ENCODE measurements at regions not wholly inside any gene's neighbourhood (a gene's known extent, or its start where the extent isn't known, plus 50 kb on each side); places are given as distances from the start of the nearest gene placed in this dataset.
A peak's percentile ranks its signal among the peaks of the same experiment; 100 is the strongest.

- Histone ChIP-seq H3K9me3 (ENCODE audit: control insufficient read depth, low read length) (no peaks in the 10 kb centered on the region), H3K4me3 (ENCODE audit: low read length) (no peak overlapping the region), H3K4me1 (ENCODE audit: control insufficient read depth, insufficient read depth, low read length) (peaks cover 18% of the 10 kb centered on the region), H3K27me3 (ENCODE audit: control insufficient read depth, insufficient read depth) (no peaks in the 10 kb centered on the region), H3K27ac (ENCODE audit: low read length) (peak overlapping the region; percentile 6)
- no peak for DNase-seq
- ATAC-seq: no peak
- 84% methylated on average over 11 of the region's 11 CpGs for WGBS
- intact Hi-C loops (cut with DNase I): no loop called here
Observed at GRCh38 chr1:234870020-234870981, 258.3 kb downstream of the TOMM20 start.

DNA sequence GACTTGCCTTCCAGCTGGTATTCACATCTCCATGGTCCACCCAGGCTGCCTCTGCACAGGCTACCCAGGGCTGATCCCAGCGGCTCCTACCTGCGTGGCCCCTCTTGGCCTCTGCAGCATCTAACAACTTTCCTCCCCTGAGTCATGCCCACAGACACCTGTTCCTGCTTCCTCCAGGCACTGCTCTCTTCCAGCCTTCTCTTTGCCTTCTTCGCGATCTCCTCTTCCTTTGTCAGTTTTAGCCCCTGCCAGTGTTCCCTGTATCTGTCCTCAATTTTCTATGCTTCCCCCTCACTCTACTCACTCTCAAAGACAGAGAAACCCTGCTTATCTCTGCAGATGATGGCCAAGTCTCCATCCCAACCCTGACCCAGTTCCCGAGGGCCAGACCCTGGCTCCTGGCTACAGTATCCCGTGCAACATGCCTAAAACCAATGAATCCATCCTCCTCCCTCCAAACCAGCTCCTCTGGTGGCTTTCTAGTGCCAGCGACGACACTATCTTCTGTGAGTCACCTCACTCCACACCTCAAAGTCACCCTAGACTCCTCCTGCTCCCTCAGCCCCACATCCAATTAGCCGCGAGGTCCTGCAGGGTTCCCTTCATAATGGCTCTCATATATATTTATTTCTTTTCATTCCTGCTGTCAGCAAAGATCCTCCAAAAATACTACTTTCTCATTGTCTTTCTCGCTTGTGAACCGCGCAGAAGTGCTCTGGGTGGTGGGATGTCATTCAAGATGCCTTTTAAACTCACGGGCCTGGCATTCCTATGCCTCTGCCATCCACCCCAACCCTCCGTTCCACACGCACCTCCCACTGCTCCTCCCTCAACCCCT, 259.2 kb downstream of the TOMM20 start:
- 66% methylated on average over 16 of the region's 16 CpGs for WGBS
- intact Hi-C loops (cut with DNase I): loop anchor here in 1 of 4 donors (10.0 kb wide), 2 partner anchors 105 to 205 kb away; no protein-coding TSS in a partner anchor
- no peaks in the 10 kb centered on the region for H3K27me3 ChIP-seq (ENCODE audit: control insufficient read depth, insufficient read depth)
- H3K4me3 ChIP-seq (ENCODE audit: low read length): no peak overlapping the region
- DNase-seq (peak in 1 of 3 donors; percentile 44), ATAC-seq (no peak)
- H3K27ac ChIP-seq (ENCODE audit: low read length): peak overlapping the region; percentile 13
- H3K9me3 ChIP-seq (ENCODE audit: control insufficient read depth, low read length): no peaks in the 10 kb centered on the region
- H3K4me1 ChIP-seq (ENCODE audit: control insufficient read depth, insufficient read depth, low read length): peaks cover 18% of the 10 kb centered on the region

DNA sequence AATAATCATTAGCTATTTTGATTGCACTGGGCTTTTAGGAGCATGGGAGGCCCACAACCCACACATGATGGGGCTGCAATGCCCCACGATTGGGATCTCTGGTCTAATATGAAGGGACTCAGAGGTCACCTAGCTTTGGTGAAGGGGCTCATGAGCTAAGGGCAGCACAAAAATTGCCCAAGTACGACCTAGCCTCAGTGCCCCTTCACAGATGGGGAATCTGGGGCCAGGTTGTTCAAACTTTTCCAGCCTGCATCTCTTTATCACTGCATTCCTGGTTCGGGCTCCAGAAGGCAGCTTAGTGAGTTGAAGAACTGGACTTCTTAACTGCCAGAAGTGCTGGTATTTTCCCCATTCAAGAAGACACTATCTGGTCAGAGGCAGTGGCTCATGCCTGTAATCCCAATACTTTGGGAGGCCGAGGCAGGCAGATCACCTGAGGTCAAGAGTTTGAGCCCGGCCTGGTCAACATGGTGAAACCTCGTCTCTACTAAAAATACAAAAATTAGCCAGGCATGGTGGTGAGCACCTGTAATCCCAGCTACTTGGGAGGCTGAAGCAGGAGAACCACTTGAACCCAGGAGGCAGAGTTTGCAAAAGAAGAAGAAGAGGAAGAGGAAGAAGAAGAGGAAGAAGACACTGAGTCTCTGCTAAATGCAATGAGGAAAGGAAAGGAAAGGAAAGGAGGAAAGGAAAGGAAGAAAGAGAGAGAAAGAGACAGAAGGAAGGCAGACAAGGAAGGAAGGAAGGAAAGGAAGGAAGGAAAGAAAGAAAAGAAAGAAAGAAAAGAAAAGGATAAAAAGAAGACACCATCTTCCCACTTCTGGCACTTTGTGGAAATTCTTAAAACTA, 258.5 kb upstream of the IRF2BP2 start:
- Histone ChIP-seq H3K9me3 (ENCODE audit: control insufficient read depth, low read length) (no peaks in the 10 kb centered on the region), H3K4me3 (ENCODE audit: low read length) (no peak overlapping the region), H3K4me1 (ENCODE audit: control insufficient read depth, insufficient read depth, low read length) (peaks cover 23% of the 10 kb centered on the region), H3K27ac (ENCODE audit: low read length) (no peak overlapping the region), H3K27me3 (ENCODE audit: control insufficient read depth, insufficient read depth) (no peaks in the 10 kb centered on the region)
- intact Hi-C loops (cut with DNase I): loop anchor here in 1 of 4 donors (10.0 kb wide), 2 partner anchors 106 to 206 kb away; no protein-coding TSS in a partner anchor
- no peak for ATAC-seq
- no peak for DNase-seq
- 96% methylated on average over 6 of the region's 6 CpGs for WGBS

DNA sequence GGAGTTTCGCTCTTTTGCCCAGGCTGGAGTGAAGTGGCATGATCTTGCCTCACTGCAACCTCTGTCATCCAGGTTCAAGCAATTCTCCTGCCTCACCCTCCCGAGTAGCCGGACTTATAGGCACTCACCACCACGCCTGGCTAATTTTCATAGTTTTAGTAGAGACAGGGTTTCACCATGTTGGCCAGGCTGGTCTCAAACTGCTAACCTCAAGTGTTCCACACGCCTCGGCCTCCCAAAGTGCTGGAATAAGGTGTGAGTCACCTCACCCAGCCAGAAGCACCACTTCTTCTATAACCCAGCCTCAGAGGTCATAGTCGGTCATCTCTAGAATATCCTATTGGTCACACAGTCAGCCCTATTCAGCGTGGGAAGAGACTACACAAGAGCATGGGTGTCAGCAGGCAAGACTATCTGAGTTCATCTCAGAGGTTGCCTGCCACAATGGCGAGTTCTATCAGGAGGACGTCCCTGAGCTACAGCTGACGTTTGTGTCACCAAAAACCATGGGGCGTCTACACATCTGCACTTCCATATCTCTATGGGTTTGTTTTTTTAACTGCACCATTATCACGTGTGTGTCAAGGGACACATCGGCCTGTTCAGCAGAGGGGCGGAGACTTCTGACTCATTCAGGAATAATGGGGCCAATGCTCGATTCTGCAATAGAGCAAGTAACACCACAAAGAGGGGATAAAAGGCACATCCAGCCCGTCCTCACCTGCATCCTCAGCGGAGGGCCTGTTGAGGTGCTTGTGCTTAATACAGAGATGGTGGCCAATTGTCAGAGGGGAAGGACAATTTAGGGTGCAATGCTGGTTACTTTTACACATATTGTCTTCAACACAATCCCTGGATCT, 256.3 kb upstream of the IRF2BP2 start:
- Histone ChIP-seq H3K9me3 (ENCODE audit: control insufficient read depth, low read length) (no peaks in the 10 kb centered on the region), H3K27ac (ENCODE audit: low read length) (peak overlapping the region; percentile 65), H3K27me3 (ENCODE audit: control insufficient read depth, insufficient read depth) (no peaks in the 10 kb centered on the region), H3K4me3 (ENCODE audit: low read length) (no peak overlapping the region), H3K4me1 (ENCODE audit: control insufficient read depth, insufficient read depth, low read length) (peaks cover 33% of the 10 kb centered on the region)
- peak; percentile 76 to 92 for ATAC-seq
- intact Hi-C loops (cut with DNase I): loop anchor here in 1 of 4 donors (10.0 kb wide), 2 partner anchors 109 to 209 kb away; no protein-coding TSS in a partner anchor
- peak; percentile 72 to 79 (median 74) for DNase-seq
- 62% methylated on average over 18 of the region's 18 CpGs for WGBS

DNA sequence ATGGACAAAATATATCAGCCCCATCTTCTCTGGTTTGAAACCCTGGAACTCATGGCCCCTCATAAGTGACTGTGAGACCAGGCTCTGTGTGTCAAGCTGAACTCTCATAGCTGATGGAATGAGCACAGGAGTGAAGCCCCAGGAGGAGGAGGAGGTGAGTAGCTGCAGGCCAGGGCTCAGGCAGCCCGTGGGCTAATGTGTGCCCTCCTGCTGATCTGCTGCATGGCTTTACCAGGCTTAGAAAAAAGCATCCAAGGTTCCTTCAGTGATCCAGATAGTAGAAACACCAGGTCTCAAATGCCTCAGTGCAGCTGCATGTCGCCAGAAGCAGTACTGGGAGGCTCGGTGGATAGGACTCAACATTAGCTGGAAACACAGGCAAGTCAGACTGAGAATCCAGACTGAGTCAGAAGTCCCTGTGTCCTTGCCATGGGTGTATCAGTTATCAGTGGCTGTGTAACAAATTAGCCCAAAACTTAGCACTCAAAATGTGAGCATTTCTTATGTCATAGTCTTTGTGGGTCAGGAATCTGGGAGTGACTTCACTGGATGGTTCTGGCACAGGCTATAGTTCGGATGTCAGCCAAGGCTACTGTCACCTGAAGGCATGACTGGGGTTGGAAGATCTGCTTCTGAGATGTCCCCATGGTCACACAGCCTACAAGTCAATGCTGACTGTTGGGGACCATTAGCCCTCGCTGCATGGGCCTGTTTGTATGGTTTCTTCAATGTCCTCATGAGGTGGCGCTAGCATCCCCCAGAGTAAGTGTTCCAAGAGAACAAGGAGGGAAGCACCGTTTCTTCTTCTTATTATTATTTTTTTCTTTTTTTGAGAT, 255.4 kb upstream of the IRF2BP2 start:
- no peaks in the 10 kb centered on the region for H3K9me3 ChIP-seq (ENCODE audit: control insufficient read depth, low read length)
- H3K4me3 ChIP-seq (ENCODE audit: low read length): no peak overlapping the region
- intact Hi-C loops (cut with DNase I): loop anchor here in 1 of 4 donors (10.0 kb wide), 2 partner anchors 109 to 209 kb away; no protein-coding TSS in a partner anchor
- ATAC-seq (no peak), DNase-seq (no peak)
- H3K4me1 ChIP-seq (ENCODE audit: control insufficient read depth, insufficient read depth, low read length): peaks cover 30% of the 10 kb centered on the region
- no peaks in the 10 kb centered on the region for H3K27me3 ChIP-seq (ENCODE audit: control insufficient read depth, insufficient read depth)
- WGBS: 98% methylated on average over 7 of the region's 7 CpGs
- no peak overlapping the region for H3K27ac ChIP-seq (ENCODE audit: low read length)

DNA sequence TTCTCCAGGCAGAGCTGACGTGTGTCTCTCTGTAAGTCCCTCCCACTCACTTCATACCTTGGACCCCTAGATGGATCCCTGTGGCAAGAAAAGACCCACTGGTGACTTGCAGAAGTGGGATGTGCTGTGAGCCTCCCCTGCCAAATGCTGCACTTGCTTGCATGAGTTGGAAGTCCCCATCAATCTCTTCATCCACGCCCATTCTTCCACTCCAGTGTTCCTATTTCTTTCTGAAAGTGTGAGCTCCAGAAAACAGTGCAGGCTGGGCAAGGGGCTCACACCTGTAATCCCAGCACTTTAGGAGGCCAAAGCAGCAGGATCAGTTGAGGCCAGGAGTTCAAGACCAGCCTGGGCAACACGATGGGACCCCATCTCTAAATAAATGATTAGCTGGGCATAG, 254.1 kb upstream of the IRF2BP2 start:
- DNase-seq: no peak
- H3K9me3 ChIP-seq (ENCODE audit: control insufficient read depth, low read length): no peaks in the 10 kb centered on the region
- H3K4me3 ChIP-seq (ENCODE audit: low read length): no peak overlapping the region
- H3K27me3 ChIP-seq (ENCODE audit: control insufficient read depth, insufficient read depth): no peaks in the 10 kb centered on the region
- H3K27ac ChIP-seq (ENCODE audit: low read length): peak overlapping the region; percentile 81
- peaks cover 20% of the 10 kb centered on the region for H3K4me1 ChIP-seq (ENCODE audit: control insufficient read depth, insufficient read depth, low read length)
- WGBS: 93% methylated on average over 3 of the region's 3 CpGs
- no peak for ATAC-seq
- intact Hi-C loops (cut with DNase I): loop anchor here in 1 of 4 donors (10.0 kb wide), 2 partner anchors 111 to 211 kb away; no protein-coding TSS in a partner anchor

DNA sequence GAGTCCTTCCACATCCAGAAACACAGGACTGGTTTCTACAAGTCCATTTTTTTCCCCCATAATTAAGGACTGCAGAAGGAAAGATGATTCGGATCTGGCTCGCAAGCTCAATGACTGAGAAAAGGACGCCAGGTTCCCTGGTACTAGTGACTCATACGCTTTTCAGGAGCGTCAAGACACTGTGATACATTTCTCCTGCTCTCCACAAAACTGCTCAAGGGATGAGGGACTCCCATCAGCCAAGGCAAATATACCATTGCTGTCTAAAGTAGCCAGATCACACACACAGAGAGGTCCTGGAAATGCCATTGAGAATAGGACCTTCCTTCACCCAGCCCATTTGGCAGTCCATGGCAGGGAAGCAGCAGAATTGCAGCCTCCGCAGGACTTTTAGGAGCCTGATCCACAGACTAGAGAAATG, 253.6 kb upstream of the IRF2BP2 start:
- H3K4me1 ChIP-seq (ENCODE audit: control insufficient read depth, insufficient read depth, low read length): peaks cover 19% of the 10 kb centered on the region
- 67% methylated on average over 6 of the region's 6 CpGs for WGBS

GRCh38 chr1:234862944-234863515, 253.1 kb upstream of the IRF2BP2 start:
- H3K27ac ChIP-seq (ENCODE audit: low read length): peak overlapping the region; percentile 81
- H3K4me1 ChIP-seq (ENCODE audit: control insufficient read depth, insufficient read depth, low read length): peaks cover 19% of the 10 kb centered on the region
- no peak overlapping the region for H3K4me3 ChIP-seq (ENCODE audit: low read length)
- intact Hi-C loops (cut with DNase I): loop anchor here in 1 of 4 donors (10.0 kb wide), 2 partner anchors 112 to 212 kb away; no protein-coding TSS in a partner anchor
- H3K27me3 ChIP-seq (ENCODE audit: control insufficient read depth, insufficient read depth): no peaks in the 10 kb centered on the region
- H3K9me3 ChIP-seq (ENCODE audit: control insufficient read depth, low read length): no peaks in the 10 kb centered on the region
- WGBS: 14% methylated on average over 13 of the region's 13 CpGs
- DNase-seq (peak; percentile 87 to 94 (median 92)), ATAC-seq (peak; percentile 77 to 78)

More for the DNA sequence above, 253.6 kb upstream of the IRF2BP2 start:
- Histone ChIP-seq H3K4me3 (ENCODE audit: low read length) (no peak overlapping the region), H3K27ac (ENCODE audit: low read length) (peak overlapping the region; percentile 81), H3K27me3 (ENCODE audit: control insufficient read depth, insufficient read depth) (no peaks in the 10 kb centered on the region), H3K9me3 (ENCODE audit: control insufficient read depth, low read length) (no peaks in the 10 kb centered on the region)
- intact Hi-C loops (cut with DNase I): loop anchor here in 1 of 4 donors (10.0 kb wide), 2 partner anchors 111 to 211 kb away; no protein-coding TSS in a partner anchor
- DNase-seq: peak in 2 of 3 donors; percentile 30 to 52
- peak; percentile 32 to 51 for ATAC-seq

All from right cardiac atrium (tissue), 5 donors.